ENCODE measurements at regions not wholly inside any gene's neighbourhood (a gene's known extent, or its start where the extent isn't known, plus 50 kb on each side); places are given as distances from the start of the nearest gene placed in this dataset.
"Not testable (repeated sequence)": the region's sequence is repeated elsewhere in the genome, so short reads cannot be mapped to it uniquely, and the experiment has no call there.

- DNase-seq (ENCODE audit: low spot score in 2 of 2), result no peak
- Histone ChIP-seq H3K4me1 (peaks cover 0 to 13% (median 7%) of the 10 kb centered on the region in 4 donors), H3K4me3 (no peak overlapping the region), H3K27ac (no peak overlapping the region), H3K27me3 (no peaks in the 10 kb centered on the region), H3K9me3 (no peaks in the 10 kb centered on the region), H3K36me3 (no peaks in the 10 kb centered on the region)
- WGBS, 2 donors, result 93 to 98% methylated on average over 1 of the region's 1 CpG
- TF ChIP-seq EP300 (IDR thresholded peaks at IDR 0.05) (no peak), CTCF (IDR thresholded peaks at IDR 0.05) (no peak), POLR2A (IDR thresholded peaks at IDR 0.05) (no peak)
Measured at GRCh38 chr7:112942981-112943380, 143.6 kb downstream of the GPR85 start.

GRCh38 chr7:112942125-112942524, 144.5 kb downstream of the GPR85 start:
- not testable (repeated sequence) for H3K9me3 ChIP-seq

GRCh38 chr7:112940314-112940732, 146.3 kb downstream of the GPR85 start:
- Histone ChIP-seq H3K4me3 (peak overlapping the region; percentile 28 to 92 (median 84)), H3K27ac (peak overlapping the region; percentile 16 to 86 (median 69)), H3K4me1 (peaks cover 0 to 40% (median 8%) of the 10 kb centered on the region in 4 donors), H3K9me3 (no peaks in the 10 kb centered on the region), H3K27me3 (no peaks in the 10 kb centered on the region), H3K36me3 (no peaks in the 10 kb centered on the region)
- TF ChIP-seq EP300 (IDR thresholded peaks at IDR 0.05) (no peak), CTCF (IDR thresholded peaks at IDR 0.05) (no peak), POLR2A (IDR thresholded peaks at IDR 0.05) (no peak)
- no peak for DNase-seq (ENCODE audit: low spot score in 2 of 2)
- WGBS, 2 donors, result 12 to 17% methylated on average over 8 of the region's 8 CpGs

More at GRCh38 chr7:112942125-112942524, 144.5 kb downstream of the GPR85 start:
- H3K4me3 ChIP-seq; H3K36me3 ChIP-seq; DNase-seq (ENCODE audit: low spot score in 2 of 2); H3K27me3 ChIP-seq; H3K27ac ChIP-seq: not testable (repeated sequence)
- H3K4me1 ChIP-seq, result peaks cover 0 to 22% (median 8%) of the 10 kb centered on the region in 4 donors
- WGBS, 2 donors, result 94 to 95% methylated on average over 6 of the region's 6 CpGs

GRCh38 chr7:112939574-112940313, 146.9 kb downstream of the GPR85 start:
- no peaks in the 10 kb centered on the region for H3K27me3 ChIP-seq
- H3K9me3 ChIP-seq, result no peaks in the 10 kb centered on the region
- peak; percentile 23 to 39 for TF ChIP-seq POLR2A (IDR thresholded peaks at IDR 0.05)
- peak; percentile 65 to 68 for TF ChIP-seq EP300 (IDR thresholded peaks at IDR 0.05)
- no peak for TF ChIP-seq CTCF (IDR thresholded peaks at IDR 0.05)
- H3K4me3 ChIP-seq, result peak overlapping the region; percentile 79 to 92 (median 88)
- peaks cover 0 to 42% (median 8%) of the 10 kb centered on the region in 4 donors for H3K4me1 ChIP-seq
- DNase-seq (ENCODE audit: low spot score in 2 of 2), result peak; percentile 97
- H3K36me3 ChIP-seq, result no peaks in the 10 kb centered on the region
- 1% methylated on average over 49 to 54 of the region's 55 CpGs for WGBS, 2 donors
- peak overlapping the region; percentile 57 to 86 (median 72) for H3K27ac ChIP-seq

- peak in 1 of 2 donors; percentile 5 for DNase-seq (ENCODE audit: low spot score in 2 of 2)
- H3K9me3 ChIP-seq, result no peaks in the 10 kb centered on the region
- peak overlapping the region; percentile 79 to 92 (median 88) for H3K4me3 ChIP-seq
- H3K4me1 ChIP-seq, result peaks cover 0 to 42% (median 8%) of the 10 kb centered on the region in 4 donors
- TF ChIP-seq CTCF (IDR thresholded peaks at IDR 0.05) (no peak), EP300 (IDR thresholded peaks at IDR 0.05) (no peak), POLR2A (IDR thresholded peaks at IDR 0.05) (no peak)
- H3K27me3 ChIP-seq, result no peaks in the 10 kb centered on the region
- peak overlapping the region; percentile 57 to 86 (median 64) for H3K27ac ChIP-seq
- no peaks in the 10 kb centered on the region for H3K36me3 ChIP-seq
- WGBS, 2 donors, result 1% methylated on average over 26 of the region's 26 CpGs
Measured at GRCh38 chr7:112938863-112939573, 147.6 kb downstream of the GPR85 start.
